LNCaP clone FGC (cell line): ENCODE measurements at regions not wholly inside any gene's neighbourhood (a gene's known extent, or its start where the extent isn't known, plus 50 kb on each side); places are given as distances from the start of the nearest gene placed in this dataset.

Source experiments
- DNase-seq: peaks from one replicate; pipeline ENCODE4 v3.0.0-alpha.2; 2011; ENCODE audit warnings: low read depth
- H3K4me3 ChIP-seq: 2 replicates; pipeline ENCODE4 v1.5.1; 2011; ENCODE audit warnings: mild to moderate bottlenecking, low read depth, low read length, control low read depth
- TF ChIP-seq, protein P1 (sequence below): IDR thresholded peaks from 2 replicates; pipeline ENCODE4 v1.5.1; 2012; ENCODE audit warnings: mild to moderate bottlenecking; ENCODE audit not compliant: control insufficient read depth, insufficient read depth; ENCODE audit errors: extremely low read depth

DNA sequence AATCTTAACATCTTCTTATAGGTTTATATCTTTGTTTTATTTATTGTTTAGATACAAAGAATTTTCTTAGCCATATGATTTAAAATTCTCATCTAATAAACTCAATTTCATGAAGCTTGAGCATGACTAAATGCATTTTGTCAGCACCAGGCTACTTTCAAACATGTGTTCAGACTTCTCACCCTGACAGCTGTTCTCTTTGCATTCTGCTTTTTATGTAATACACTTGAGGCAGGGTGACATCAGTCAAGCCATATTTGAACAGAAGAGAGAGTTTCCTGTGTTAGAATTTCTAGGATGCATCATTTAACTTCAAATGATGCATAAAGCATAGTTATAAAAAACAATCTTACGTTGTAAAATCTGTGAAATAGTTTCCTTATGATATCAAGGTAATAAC lies 1295.1 kb upstream of the PCDH20 start:
- no peak overlapping the region for H3K4me3 ChIP-seq
- no peak for DNase-seq
- TF ChIP-seq, protein P1, sequence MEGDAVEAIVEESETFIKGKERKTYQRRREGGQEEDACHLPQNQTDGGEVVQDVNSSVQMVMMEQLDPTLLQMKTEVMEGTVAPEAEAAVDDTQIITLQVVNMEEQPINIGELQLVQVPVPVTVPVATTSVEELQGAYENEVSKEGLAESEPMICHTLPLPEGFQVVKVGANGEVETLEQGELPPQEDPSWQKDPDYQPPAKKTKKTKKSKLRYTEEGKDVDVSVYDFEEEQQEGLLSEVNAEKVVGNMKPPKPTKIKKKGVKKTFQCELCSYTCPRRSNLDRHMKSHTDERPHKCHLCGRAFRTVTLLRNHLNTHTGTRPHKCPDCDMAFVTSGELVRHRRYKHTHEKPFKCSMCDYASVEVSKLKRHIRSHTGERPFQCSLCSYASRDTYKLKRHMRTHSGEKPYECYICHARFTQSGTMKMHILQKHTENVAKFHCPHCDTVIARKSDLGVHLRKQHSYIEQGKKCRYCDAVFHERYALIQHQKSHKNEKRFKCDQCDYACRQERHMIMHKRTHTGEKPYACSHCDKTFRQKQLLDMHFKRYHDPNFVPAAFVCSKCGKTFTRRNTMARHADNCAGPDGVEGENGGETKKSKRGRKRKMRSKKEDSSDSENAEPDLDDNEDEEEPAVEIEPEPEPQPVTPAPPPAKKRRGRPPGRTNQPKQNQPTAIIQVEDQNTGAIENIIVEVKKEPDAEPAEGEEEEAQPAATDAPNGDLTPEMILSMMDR, result no peak

DNA sequence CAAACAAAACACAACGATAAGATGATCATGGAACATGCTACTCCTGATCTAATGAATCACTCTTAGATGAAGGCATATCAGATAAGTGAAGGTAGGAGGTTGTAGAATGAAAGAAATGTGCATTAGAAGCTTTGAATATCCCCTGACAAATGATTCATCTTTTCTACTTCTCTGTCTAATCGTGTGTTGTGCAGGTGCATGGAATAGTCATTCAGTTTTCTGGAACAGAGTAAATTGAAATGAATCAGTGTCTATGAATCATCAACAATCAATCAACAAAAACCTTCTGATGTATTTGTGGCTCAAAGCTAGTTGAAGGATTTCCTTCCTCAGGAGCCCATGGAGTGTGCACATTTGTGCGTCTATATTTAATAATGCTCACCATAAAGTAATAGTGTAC lies 1290.4 kb upstream of the PCDH20 start:
- DNase-seq, result no peak
- H3K4me3 ChIP-seq, result no peak overlapping the region
- TF ChIP-seq, protein P1, result no peak

DNA sequence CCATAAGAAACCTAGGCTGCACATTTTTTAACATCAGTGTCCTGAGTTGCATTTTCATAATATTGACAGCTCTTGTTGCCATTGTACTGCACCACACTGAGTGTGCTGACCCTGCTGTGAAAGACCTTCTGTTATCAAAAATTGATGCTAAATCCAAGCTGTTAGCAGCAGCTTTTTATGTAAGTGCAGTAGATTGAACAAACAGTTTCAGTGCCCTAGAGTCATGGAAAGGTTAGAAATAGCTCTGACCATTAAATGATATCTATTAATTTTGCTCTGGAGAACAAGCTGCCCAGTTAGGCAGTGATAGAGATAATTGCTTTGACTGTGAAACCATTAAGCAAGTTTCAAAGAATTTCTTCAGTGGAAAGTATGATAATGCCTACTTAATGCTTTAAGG lies 1289.2 kb upstream of the PCDH20 start:
- H3K4me3 ChIP-seq, result no peak overlapping the region
- no peak for DNase-seq
- TF ChIP-seq, protein P1, result no peak

DNA sequence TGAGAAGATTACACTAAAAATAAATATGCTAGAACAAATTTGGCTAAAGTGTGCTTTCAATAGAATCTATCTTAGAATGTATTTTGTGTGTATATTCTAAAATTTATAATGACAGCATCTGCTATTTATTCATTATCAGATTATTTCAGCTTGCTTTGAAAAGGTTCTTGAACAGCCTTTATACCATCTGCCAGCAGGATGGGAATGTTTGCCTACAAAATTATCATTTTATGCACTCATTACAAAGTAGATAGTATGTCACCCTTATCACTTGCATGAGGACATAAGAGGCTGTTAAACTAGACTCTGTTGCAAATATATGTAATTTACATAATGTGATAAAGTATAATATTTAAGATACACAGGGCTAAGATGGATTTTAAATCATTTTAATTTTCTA lies 1286.9 kb upstream of the PCDH20 start:
- no peak for DNase-seq
- H3K4me3 ChIP-seq, result no peak overlapping the region
- TF ChIP-seq, protein P1, result no peak

DNA sequence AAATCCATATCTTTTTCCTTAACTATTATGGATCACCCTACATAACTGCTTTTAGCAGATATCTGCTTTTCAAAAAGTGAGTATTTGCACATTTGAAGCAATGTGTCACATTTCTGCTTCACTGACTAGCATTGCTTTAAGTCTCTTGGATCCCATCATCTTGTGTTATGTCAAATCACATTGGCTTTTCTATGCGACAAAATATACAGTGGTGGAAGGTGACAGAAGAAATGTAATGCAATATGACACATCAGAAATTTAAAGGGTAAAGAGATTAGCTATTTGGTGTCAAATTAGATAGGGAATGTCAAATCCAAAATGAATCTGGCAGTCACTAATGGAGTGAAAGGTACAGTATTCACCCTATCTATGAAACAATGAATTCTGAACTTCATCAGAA lies 1282.1 kb upstream of the PCDH20 start:
- DNase-seq, result no peak
- no peak overlapping the region for H3K4me3 ChIP-seq
- TF ChIP-seq, protein P1, result no peak

DNA sequence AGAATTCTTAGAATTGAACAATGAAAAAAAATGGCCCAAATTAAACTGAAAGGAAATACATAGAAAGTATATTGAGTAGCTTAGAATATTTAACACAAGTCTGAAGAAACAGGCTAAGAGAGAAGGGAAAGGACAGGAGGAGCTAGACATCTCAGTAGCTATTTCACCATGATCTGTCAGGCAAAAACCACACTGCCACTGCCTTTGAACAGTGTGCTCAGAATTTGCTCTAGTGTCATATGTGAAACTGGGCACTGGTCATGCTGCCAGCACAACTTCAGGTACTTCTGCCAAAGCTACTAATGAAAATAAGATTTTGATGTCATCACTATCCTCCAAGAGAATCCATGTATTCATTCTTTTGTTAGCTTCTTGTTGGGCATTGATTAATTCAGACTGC lies 1280.8 kb upstream of the PCDH20 start:
- no peak overlapping the region for H3K4me3 ChIP-seq
- DNase-seq, result no peak
- TF ChIP-seq, protein P1, result no peak

DNA sequence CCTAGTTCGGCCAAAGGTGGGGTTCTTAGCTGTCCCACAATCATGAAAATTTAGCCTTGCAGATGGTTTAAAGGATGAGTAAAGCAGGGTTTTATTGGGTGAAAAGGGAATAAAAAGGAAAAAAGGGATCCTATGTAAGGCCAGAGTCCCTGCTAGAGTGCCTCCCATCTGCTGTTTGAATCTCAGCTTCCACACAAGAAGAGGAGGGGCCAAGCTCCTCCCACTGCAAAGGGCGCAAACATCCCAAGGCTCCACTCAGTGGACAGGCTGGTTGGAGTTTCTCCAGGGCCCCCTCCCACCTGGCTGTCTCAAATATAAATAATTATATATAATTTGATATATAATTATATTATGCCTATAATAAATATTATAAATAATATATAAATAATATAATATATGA lies 1272.1 kb upstream of the PCDH20 start:
- no peak overlapping the region for H3K4me3 ChIP-seq
- no peak for DNase-seq
- TF ChIP-seq, protein P1, result no peak
